ENCODE measurements at regions not wholly inside any gene's neighbourhood (a gene's known extent, or its start where the extent isn't known, plus 50 kb on each side); places are given as distances from the start of the nearest gene placed in this dataset.
"Not testable (repeated sequence)": the region's sequence is repeated elsewhere in the genome, so short reads cannot be mapped to it uniquely, and the experiment has no call there.

DNA sequence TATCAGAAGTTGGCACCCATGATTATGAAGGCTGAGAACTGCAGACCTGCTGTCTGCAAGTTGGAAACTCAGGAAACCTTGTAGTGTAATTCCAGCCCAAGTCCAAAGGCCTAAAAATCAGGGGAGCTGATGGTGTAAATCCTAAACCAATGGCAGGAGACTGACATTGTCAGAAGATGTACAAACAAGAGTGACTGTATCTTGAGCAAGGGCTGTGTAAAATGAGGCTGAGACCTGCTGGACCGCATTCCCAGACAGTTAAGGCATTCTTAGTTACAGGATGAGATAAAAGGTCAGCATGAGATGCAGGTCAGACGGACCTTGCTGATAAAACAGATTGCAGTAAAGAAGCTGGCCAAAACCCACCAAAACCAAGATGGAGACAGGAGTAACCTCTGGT, 147.7 kb downstream of the COG6 start:
- DNase-seq (ENCODE audit: low read depth), result no peak

- no peak for DNase-seq (ENCODE audit: low read depth)
Measured at GRCh38 chr13:39803851-39804250, 148.4 kb downstream of the COG6 start.

DNA sequence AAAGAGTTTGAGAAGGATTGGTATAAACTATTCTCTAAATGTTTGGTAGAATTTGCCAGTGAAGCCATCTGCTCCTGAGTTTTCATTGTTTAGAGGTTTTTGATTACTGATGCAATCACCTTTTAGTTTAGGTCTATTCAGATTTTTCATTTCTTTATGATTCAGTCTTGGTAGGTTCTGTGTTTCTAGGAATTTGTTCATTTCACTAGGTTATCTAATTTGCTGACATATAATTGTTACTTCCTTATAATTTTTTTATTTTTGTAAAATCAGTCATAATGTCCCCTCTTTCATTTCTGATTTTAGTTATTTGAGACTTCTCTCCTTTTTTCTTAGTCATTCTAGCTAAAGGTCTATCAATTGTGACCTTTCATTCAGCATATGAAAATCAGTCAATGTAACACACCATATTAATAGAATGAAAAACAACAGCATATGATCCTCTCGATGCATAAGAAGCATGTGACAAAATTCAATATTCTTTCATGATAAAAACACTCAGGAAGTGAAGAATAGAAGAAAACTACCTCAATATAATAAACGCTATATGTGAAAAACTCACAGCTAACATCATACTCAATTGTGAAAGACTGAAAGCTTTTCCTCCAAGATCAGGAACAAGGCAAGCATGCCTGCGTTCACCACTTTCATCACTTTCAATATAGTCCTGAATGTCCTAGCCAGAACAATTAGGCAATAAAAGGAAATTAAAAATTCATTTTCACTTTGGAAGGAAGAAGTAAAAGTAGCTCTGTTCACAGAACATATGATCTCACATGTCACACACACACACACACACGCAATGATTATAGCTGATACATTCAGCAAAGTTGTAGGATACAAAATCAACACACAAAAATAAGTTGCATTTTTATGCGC, 149.1 kb downstream of the COG6 start:
- DNase-seq (ENCODE audit: low read depth), result no peak

DNA sequence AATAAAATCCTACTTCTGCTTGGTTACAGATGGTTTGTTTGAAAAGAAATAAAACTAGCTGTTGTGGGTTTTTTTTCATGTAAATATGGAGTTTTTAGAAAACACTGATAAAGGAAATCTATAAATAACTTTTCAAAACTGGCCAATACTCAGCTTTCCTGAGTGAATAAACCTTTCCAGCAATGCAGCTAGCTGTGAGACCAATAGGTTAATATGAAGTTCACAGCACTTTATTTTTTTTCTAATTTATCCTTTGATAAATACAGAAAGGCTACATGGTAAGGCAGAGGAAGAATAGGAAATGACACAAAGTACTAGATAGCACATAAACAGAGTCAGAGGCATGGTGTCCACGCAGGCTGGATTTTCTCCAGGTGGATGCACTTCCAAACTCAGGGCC, 154.0 kb downstream of the COG6 start:
- no peak for DNase-seq (ENCODE audit: low read depth)

DNA sequence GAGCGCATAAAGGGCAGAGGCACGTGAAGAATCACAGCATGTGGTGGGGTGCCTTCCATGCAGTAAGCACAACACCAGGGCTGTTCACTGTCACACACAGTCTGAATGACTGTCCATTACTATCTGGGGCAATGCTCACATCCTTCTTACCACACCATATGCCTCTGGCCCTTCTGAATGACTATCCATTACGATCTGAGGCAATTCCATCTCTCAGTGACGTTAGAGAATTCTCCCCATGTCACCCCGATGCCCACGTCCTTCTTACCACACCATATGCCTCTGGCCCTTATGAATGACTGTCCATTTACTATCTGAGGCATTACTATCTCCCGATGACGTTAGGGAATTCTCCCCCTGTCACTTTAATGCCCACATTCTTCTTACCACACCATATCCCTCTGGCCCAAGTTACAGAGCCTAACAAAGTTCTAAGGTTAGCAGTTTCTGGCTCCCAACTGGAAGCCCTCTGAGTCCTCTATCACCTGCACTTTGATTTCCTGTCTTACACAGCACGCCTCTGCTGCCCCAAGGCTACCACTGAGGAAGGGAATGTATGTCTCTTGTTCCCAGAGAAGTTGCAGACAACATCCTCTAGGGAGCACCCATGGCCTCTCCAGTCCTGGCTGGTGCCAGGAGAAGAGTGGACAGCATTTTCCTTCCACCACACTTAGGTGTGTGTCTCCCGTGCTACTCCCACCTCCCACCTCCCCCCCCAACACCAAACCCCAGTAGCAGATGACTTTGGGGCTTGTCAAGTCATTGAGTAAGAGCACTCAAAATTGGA, 154.8 kb downstream of the COG6 start:
- no peak for DNase-seq (ENCODE audit: low read depth)

DNA sequence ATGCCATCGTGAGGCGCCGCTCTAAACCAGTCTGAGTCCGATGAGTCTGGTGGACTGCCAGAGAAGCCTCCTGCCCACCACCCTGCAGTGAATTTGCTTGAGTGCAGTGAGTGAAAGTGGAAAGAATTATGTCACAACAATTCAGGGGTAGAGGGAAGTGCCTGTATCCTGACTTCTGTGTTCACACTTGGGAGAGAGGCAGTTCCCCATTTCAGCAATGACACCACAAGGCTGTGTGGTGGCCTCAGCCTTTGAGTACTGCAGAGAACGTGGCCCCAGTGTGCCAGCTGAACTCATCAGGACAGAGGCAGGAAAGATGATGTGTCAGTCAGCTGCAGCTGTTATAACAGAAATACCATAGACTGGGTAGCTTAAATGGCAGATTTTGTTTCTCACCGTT, 155.6 kb downstream of the COG6 start:
- no peak for DNase-seq (ENCODE audit: low read depth)

DNA sequence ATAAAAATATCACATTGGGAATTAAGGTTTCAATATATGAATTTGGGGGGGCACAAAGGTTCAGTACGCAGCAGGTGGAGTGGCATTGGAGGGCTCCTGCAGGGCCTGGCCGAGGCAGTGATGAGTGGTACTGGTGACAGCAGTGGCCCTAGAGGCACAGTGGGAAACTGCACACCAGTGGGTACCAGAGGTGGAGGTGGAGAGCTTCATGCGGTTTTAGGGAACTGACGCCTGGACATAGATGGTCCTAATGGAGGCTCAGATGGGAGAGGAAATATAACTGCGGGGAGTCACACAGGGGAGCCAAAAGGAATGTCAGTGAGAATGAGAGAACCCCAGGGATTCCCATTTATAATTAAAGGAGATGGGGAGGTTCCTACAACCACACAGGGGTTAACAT, 156.2 kb downstream of the COG6 start:
- no peak for DNase-seq (ENCODE audit: low read depth)

- DNase-seq (ENCODE audit: low read depth), result no peak
Measured at GRCh38 chr13:39815345-39816111, 160.1 kb downstream of the COG6 start.

GRCh38 chr13:39816936-39817335, 161.5 kb downstream of the COG6 start:
- DNase-seq (ENCODE audit: low read depth), result peak; percentile 24

DNA sequence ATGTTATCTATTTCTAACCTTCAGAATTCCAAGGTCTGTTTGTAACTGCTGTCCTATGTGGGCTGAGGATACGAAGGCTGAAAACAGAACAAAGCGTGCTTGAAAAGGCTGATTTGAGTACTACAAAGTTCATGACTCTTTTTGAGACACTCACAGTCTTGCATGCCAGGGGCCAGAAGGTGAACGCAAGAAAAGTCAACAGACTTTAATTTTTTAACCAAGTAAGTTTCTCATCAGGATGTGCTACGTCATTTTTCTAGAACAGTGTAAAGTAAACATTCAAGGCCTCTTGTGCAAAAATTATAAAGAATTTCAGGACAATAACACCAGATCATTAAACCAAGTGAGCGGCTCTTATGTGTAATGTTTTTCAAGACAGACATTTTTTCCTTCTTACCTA, 163.5 kb downstream of the COG6 start:
- DNase-seq (ENCODE audit: low read depth), result peak; percentile 57

DNA sequence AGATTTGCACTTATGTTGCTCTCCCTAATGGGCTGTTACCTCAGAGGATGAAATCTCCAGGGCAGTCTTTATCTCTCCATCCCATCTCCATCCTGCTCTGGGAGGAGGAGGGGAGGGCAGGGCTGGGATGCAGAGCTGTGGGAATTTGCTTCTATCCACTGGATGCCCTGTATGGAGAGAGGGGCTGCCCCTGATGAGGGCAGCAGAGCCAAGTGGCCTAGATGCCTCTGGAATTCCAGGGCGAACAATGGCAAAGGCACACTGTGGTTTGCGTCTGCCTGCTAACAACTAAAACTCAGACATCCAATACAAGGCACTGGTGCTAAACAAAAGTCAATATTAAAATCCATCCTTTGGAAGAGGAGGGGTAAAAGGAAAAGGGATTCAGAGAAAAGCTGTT, 165.1 kb downstream of the COG6 start:
- no peak for DNase-seq (ENCODE audit: low read depth)

DNA sequence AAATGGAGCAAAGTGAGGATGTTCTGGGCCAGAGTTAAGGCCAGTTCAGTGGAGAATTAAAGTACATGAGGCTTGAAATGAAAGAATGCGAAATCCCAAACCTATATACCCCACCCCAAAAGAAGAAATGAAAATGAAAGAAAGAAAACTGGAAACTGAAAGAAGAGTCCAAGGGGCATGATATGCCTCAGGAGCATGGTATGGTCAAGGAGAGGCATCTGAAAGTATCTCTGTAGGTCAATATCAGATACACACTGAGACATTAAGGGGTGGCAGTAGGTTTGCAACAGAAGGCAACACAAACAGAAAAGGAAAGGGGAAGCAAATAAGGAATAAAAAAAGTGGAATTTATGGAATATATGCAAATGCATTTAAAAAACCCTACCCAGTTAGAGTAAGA, 166.5 kb downstream of the COG6 start:
- no peak for DNase-seq (ENCODE audit: low read depth)

GRCh38 chr13:39822437-39822836, 167.0 kb downstream of the COG6 start:
- DNase-seq (ENCODE audit: low read depth), result no peak

DNA sequence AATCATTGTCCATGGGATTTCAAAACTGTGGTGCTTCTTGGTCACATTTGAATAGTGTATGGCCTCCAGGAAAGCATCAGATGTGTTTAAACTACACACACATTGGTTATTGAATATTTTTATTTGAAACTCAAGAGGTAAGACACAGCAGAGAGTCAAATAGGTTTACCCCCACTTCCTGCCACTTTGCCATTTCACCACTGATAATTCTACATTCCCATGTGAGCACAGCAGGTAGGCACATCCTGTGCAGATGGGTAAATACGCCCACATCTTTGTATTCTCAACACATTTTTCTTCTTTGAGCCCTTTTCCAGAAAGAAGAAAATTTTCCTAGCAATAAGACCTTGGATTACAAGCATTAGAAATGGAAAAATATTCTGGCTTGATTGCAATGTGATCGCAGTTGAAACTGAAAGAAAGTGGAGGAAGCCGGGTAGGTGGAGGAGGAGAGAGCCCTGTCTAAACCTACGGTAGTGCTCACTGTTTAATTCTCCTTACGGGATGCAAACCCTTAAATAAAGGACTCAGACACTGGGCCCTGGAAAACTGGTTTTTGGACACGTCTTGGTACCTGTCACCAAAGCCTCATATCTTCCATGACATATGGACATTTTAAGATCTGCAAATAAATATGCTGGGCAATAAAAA, 167.7 kb downstream of the COG6 start:
- DNase-seq (ENCODE audit: low read depth), result no peak

DNA sequence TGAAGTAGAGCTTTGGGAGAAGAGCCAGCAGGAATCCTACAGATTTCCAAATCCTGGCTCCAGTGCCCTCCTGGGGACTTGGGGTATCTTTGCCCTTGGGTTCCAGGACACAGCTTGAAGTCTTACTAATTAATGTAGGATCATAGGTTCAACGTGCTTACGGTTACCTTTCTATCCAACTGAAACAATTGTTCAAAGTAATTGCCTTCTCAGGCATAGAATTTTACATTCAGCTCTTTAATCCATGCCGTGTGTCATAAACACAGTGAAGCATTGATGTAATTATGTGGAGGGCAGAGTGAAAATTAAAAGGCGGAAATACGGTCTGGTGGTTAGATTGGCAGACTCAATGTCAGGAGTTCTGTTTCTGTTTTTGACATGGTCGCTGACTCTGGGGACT, 170.4 kb downstream of the COG6 start:
- DNase-seq (ENCODE audit: low read depth), result no peak

DNA sequence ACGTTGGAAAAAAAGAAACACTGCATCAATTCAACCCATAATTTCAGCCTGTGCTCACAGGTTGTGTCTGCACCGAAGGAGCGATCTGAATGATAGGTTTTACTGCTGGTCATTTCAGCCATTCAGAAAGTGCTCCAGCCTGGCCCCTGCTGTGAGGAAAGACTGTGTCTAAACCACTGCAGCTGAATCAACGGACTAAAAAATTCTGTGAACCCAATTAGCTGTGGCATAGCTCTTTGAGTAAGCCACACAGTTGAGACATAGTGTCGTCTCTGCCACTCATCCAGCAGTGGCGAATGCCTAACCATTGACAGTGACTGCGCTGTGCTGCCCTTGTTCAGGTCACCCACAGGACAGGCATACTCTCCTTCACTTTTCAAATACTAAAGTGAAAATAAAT, 179.8 kb downstream of the COG6 start:
- DNase-seq (ENCODE audit: low read depth), result no peak

DNA sequence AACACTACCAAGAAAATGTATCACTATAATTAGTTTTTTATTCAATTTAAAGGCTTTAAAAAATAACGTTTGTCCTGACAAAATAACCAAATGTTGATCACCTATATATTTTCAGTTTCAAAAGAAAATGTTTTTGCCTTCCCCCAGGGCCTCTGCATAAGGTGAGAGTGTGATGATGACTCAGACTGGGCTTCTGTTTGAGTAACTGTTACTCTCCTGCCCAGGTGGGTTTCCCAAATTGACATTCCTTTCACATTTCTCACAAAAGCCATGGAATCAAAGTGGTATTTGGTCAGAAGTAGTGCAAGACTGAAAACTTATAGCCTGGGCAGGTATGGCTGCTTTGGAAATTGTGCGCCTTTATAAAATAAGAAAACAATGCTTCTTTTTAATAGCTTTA, 180.6 kb downstream of the COG6 start:
- DNase-seq (ENCODE audit: low read depth), result no peak

DNA sequence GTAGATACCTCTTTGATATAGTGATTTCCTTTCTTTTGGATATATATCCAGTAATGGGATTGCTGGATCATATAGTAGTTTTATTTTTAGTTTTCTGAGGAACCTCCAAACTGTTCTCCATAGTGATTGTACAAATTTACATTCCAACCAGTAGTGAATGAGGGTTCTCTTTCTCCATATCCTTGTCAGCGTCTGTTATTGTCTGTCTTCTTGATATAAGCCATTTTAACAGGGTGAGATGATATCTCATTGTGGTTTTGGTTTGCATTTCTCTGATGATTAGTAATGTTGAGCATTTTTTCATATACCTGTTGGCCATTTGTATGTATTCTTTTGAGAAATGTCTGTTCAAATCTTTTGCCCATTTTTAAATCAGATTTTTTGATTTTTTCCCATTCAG, 182.4 kb downstream of the COG6 start:
- DNase-seq (ENCODE audit: low read depth), result not testable (repeated sequence)

- no peak for DNase-seq (ENCODE audit: low read depth)
Measured at GRCh38 chr13:39840201-39840600, 184.7 kb downstream of the COG6 start.

DNA sequence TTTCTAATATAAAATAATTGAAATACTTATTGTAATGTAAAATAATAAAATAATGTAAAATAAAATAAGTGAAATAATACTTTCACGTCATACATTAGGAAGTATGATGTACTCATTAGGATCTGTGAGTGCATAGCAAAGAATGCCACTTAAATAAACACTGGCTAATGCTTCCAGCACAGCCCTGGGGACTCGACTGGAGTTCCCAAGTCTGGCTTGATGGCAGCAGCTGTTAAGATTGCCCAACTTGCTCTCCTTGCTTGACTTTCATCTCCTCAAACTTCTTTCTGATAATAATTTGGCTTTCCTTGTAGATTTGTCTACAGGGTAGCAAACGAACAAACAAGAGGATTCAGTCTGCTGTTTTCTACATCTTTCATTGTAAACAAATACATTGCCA, 191.9 kb downstream of the COG6 start:
- no peak for DNase-seq (ENCODE audit: low read depth)

GRCh38 chr13:39855236-39855635, 199.8 kb downstream of the COG6 start:
- DNase-seq (ENCODE audit: low read depth), result no peak

GRCh38 chr13:39856714-39857113, 201.3 kb downstream of the COG6 start:
- no peak for DNase-seq (ENCODE audit: low read depth)
